ENCODE measurements at regions not wholly inside any gene's neighbourhood (a gene's known extent, or its start where the extent isn't known, plus 50 kb on each side); places are given as distances from the start of the nearest gene placed in this dataset.

- DNase-seq (ENCODE audit: low read depth in 1 of 2, low spot score in 2 of 2) (no peak), FAIRE-seq (no peak)
- H3K79me2 ChIP-seq (ENCODE audit: control insufficient read depth in 1 of 2, insufficient read depth in 2 of 2, low read length in 2 of 2), result no peaks in the 10 kb centered on the region
- H3K4me2 ChIP-seq (ENCODE audit: insufficient read depth in 1 of 2, low read depth in 2 of 2, low read length in 2 of 2), result no peak overlapping the region
- H3K4me3 ChIP-seq (ENCODE audit: extremely low read depth in 1 of 4, insufficient read depth in 2 of 4, low read depth in 3 of 4, low read length in 4 of 4), result no peak overlapping the region
- no peak overlapping the region for H4K91ac ChIP-seq (replicated peaks; ENCODE audit: insufficient read length, low read length)
- POLR2A ChIA-PET (ENCODE audit: partially characterized antibody), result no interaction called here
- H2AK5ac ChIP-seq (ENCODE audit: low read depth, low read length), result no peak overlapping the region
- no peaks in the 10 kb centered on the region for H3K4me1 ChIP-seq (replicated peaks in 1 of 4; ENCODE audit: control insufficient read depth in 3 of 4, insufficient read depth in 4 of 4, low read length in 3 of 4)
- no peak overlapping the region for H3K18ac ChIP-seq (ENCODE audit: extremely low read depth, low read length)
- no peak overlapping the region for H3K9ac ChIP-seq (replicated peaks in 1 of 4; ENCODE audit: extremely low read depth in 1 of 4, low read depth in 3 of 4, low read length in 3 of 4)
- H3K9me3 ChIP-seq (ENCODE audit: insufficient read depth in 2 of 2, low read depth in 1 of 2, low read length in 1 of 2), result no peaks in the 10 kb centered on the region
- no peak overlapping the region for H3K56ac ChIP-seq (replicated peaks; ENCODE audit: insufficient read length, low read depth, low read length)
- 60% methylated on average over 5 of the region's 5 CpGs; no CpG with 5 or more reads in 1 of the 2 experiments for WGBS, 2 experiments (ENCODE audit: extremely low coverage in 1 of 2, insufficient coverage in 1 of 2, insufficient read length in 1 of 2, insufficient replicate concordance in 2 of 2, low coverage in 1 of 2, low lambda C conversion rate in 2 of 2, missing lambda C conversion rate in 1 of 2)
- H3K4ac ChIP-seq (replicated peaks; ENCODE audit: insufficient read length, low read depth, low read length), result no peak overlapping the region
- no peak overlapping the region for H2BK5ac ChIP-seq (ENCODE audit: low read depth, low read length)
- H2BK15ac ChIP-seq (ENCODE audit: low read length), result no peak overlapping the region
- H4K20me1 ChIP-seq (replicated peaks in 1 of 2; ENCODE audit: control insufficient read depth in 1 of 2, insufficient read depth in 2 of 2, low read length in 2 of 2), result peaks cover 3% of the 10 kb centered on the region in 2 experiments
- no peak overlapping the region for H3K23ac ChIP-seq (ENCODE audit: insufficient read length)
- H2BK120ac ChIP-seq (replicated peaks; ENCODE audit: low read depth, low read length), result no peak overlapping the region
- H4K5ac ChIP-seq (ENCODE audit: insufficient read length, low read depth, low read length), result no peak overlapping the region
- CTCF ChIA-PET (ENCODE audit: partially characterized antibody), result interaction anchor here (0.8 to 4.7 kb wide), 3 partner anchors 18 to 87 kb away, joined by 3 to 19 read pairs (median 4); no protein-coding TSS in a partner anchor
- no peaks in the 10 kb centered on the region for H3K36me3 ChIP-seq (ENCODE audit: control insufficient read depth in 2 of 4, insufficient read depth in 4 of 4, low read length in 3 of 4)
- H3K14ac ChIP-seq (ENCODE audit: insufficient read length), result no peak overlapping the region
- H3K23me2 ChIP-seq (ENCODE audit: low read depth, low read length), result no peaks in the 10 kb centered on the region
- H2BK12ac ChIP-seq (ENCODE audit: low read depth, low read length), result no peak overlapping the region
- H3K27me3 ChIP-seq (replicated peaks in 1 of 4; ENCODE audit: control insufficient read depth in 3 of 4, extremely low read depth in 1 of 4, insufficient read depth in 3 of 4, low read length in 3 of 4), result peaks cover 83 to 100% (median 98%) of the 10 kb centered on the region in 4 experiments
- H3K27ac ChIP-seq (ENCODE audit: low read depth, low read length), result no peak overlapping the region
- no peaks in the 10 kb centered on the region for H3K79me1 ChIP-seq (ENCODE audit: low read depth, low read length)
- no peak overlapping the region for H2AFZ ChIP-seq (ENCODE audit: low read length)
- H2BK20ac ChIP-seq (ENCODE audit: low read length), result no peak overlapping the region
- H4K8ac ChIP-seq (ENCODE audit: extremely low read depth, insufficient read depth, low read length), result no peak overlapping the region
- TF ChIP-seq KDM1A (IDR thresholded peaks at IDR 0.05; ENCODE audit: borderline replicate concordance, low read length) (no peak), YY1 (IDR thresholded peaks at IDR 0.05; ENCODE audit: low read depth, low read length) (no peak), NANOG (IDR thresholded peaks at IDR 0.05; ENCODE audit: insufficient read depth, low read depth, low read length, poor library complexity, severe bottlenecking) (no peak), ASH2L (IDR thresholded peaks at IDR 0.05; ENCODE audit: low read length) (no peak), E2F6 (IDR thresholded peaks at IDR 0.05) (no peak), BCL11A (IDR thresholded peaks at IDR 0.05; ENCODE audit: low read depth in 2 of 2, low read length in 2 of 2) (no peak), CHD2 (IDR thresholded peaks at IDR 0.05; ENCODE audit: low read length) (no peak), POU5F1 (IDR thresholded peaks at IDR 0.05; ENCODE audit: low read depth, low read length) (no peak), RXRA (IDR thresholded peaks at IDR 0.05; ENCODE audit: insufficient read depth, low read depth, low read length) (no peak), CBX8 (IDR thresholded peaks at IDR 0.05; ENCODE audit: borderline replicate concordance, low read depth, low read length) (no peak)
- TF ChIP-seq, protein P1, sequence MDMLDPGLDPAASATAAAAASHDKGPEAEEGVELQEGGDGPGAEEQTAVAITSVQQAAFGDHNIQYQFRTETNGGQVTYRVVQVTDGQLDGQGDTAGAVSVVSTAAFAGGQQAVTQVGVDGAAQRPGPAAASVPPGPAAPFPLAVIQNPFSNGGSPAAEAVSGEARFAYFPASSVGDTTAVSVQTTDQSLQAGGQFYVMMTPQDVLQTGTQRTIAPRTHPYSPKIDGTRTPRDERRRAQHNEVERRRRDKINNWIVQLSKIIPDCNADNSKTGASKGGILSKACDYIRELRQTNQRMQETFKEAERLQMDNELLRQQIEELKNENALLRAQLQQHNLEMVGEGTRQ (IDR thresholded peaks at IDR 0.05; ENCODE audit: low read length), result no peak
Measured at GRCh38 chr22:22374579-22374978, 130.0 kb downstream of the VPREB1 start.

Measured in H1 (cell line).